WI38 (cell line): ENCODE measurements at regions not wholly inside any gene's neighbourhood (a gene's known extent, or its start where the extent isn't known, plus 50 kb on each side); places are given as distances from the start of the nearest gene placed in this dataset.

Source experiments
- H3K4me3 ChIP-seq: 2 replicates; pipeline ENCODE4 v1.5.1; 2011; ENCODE audit warnings: low read depth, mild to moderate bottlenecking, control low read depth, low read length
- CTCF ChIP-seq: IDR thresholded peaks from 2 replicates; pipeline ENCODE4 v1.5.1; 2012; ENCODE audit warnings: low read depth, mild to moderate bottlenecking, control low read depth, low read length

- no peak overlapping the region for H3K4me3 ChIP-seq
- TF ChIP-seq CTCF = no peak
These were observed 98.5 kb upstream of the INTU start for GRCh38 chr4:127534041-127534825.

GRCh38 chr4:127538016-127538415, 94.7 kb upstream of the INTU start:
- H3K4me3 ChIP-seq = no peak overlapping the region
- no peak for TF ChIP-seq CTCF

- no peak for TF ChIP-seq CTCF
- H3K4me3 ChIP-seq = no peak overlapping the region
These were observed 92.2 kb upstream of the INTU start for GRCh38 chr4:127540497-127541025.

- H3K4me3 ChIP-seq = no peak overlapping the region
- TF ChIP-seq CTCF = no peak
These were observed 87.5 kb upstream of the INTU start for GRCh38 chr4:127545271-127545670.

GRCh38 chr4:127548990-127549925, 83.5 kb upstream of the INTU start:
- TF ChIP-seq CTCF = no peak
- no peak overlapping the region for H3K4me3 ChIP-seq

- no peak overlapping the region for H3K4me3 ChIP-seq
- TF ChIP-seq CTCF = no peak
These were observed 77.7 kb upstream of the INTU start for GRCh38 chr4:127555106-127555505.

- no peak overlapping the region for H3K4me3 ChIP-seq
- no peak for TF ChIP-seq CTCF
These were observed 74.7 kb upstream of the INTU start for GRCh38 chr4:127558088-127558487.
